B cell (primary cell): ENCODE measurements at regions not wholly inside any gene's neighbourhood (a gene's known extent, or its start where the extent isn't known, plus 50 kb on each side); places are given as distances from the start of the nearest gene placed in this dataset.

Experiments
- ATAC-seq: fragments of 200-7000 bp; cut with Tn5 transposase; one replicate; pipeline ENCODE4 v1.10.0; 2021; ENCODE audit warnings: low read depth, mild to moderate bottlenecking, moderate number of reproducible peaks, moderate library complexity
- CTCF ChIA-PET: fragments of 350-600 bp; sonication (Branson Sonifier 250); formaldehyde crosslinking; loops from one replicate; lab custom pipeline; 2021; ENCODE audit warnings: antibody characterized with exemption, inconsistent platforms; lab: Charles Lee
- POLR2A ChIA-PET: fragments of 350-600 bp; sonication (Branson Sonifier 250); formaldehyde crosslinking; loops from one replicate; lab custom pipeline; 2021; ENCODE audit warnings: antibody characterized with exemption; lab: Charles Lee
- DNase-seq: peaks from one replicate; pipeline ENCODE4 v3.0.0; 2013
- H2AFZ ChIP-seq: 2 replicates; pipeline ENCODE4 v1.6.1; 2012; ENCODE audit warnings: mild to moderate bottlenecking, low read depth, low read length; ENCODE audit not compliant: insufficient read depth, poor library complexity, severe bottlenecking
- H3K27ac ChIP-seq, 2 donors: 1 replicate in 1 of 2; 2 replicates in 1 of 2; pipeline ENCODE4 v1.5.1; 2012 to 2013; ENCODE audit warnings: low read length in 2 of 2, mild to moderate bottlenecking in 2 of 2, moderate library complexity in 1 of 2
- H3K27me3 ChIP-seq, 4 experiments: fragments of 200-600 bp in 1 of 4; sonication (generic) in 1 of 4; replicated peaks in 1 of 4; 1 replicate in 2 of 4; 2 replicates in 2 of 4; pipeline versions ENCODE4 v1.6.1 to v1.7.0; 2013 to 2016; ENCODE audit warnings: low read length in 3 of 4, mild to moderate bottlenecking in 2 of 4, mixed read lengths in 1 of 4, moderate library complexity in 1 of 4; ENCODE audit not compliant: insufficient read depth in 4 of 4, control insufficient read depth in 3 of 4; ENCODE audit errors: control extremely low read depth in 1 of 4
- H3K36me3 ChIP-seq, 2 experiments: replicated peaks in 1 of 2; 1 replicate in 1 of 2; 2 replicates in 1 of 2; pipeline versions ENCODE4 v1.6.1 to v1.7.1; 2013; ENCODE audit warnings: low read length in 1 of 2; ENCODE audit not compliant: insufficient read depth in 2 of 2, control insufficient read depth in 1 of 2; ENCODE audit errors: control extremely low read depth in 1 of 2, extremely low read depth in 1 of 2
- H3K4me1 ChIP-seq, 2 donors: fragments of 200-600 bp in 1 of 2; sonication (generic) in 1 of 2; 1 replicate in 1 of 2; 2 replicates in 1 of 2; pipeline versions ENCODE4 v1.5.1 to v1.6.1; 2013 to 2017; ENCODE audit warnings: low read length in 2 of 2; ENCODE audit not compliant: control insufficient read depth in 2 of 2, insufficient read depth in 2 of 2
- H3K4me2 ChIP-seq: replicated peaks from 2 replicates; pipeline ENCODE3; 2012; ENCODE audit warnings: mild to moderate bottlenecking, low read depth, low read length; ENCODE audit not compliant: poor library complexity, severe bottlenecking
- H3K4me3 ChIP-seq, 5 experiments: fragments of 200-600 bp in 1 of 5; sonication (generic) in 1 of 5; 1 replicate in 3 of 5; 2 replicates in 2 of 5; pipeline versions ENCODE4 v1.5.1 to v1.7.0; 2011 to 2016; ENCODE audit warnings: low read length in 4 of 5, mild to moderate bottlenecking in 4 of 5, low read depth in 2 of 5, control low read depth in 1 of 5, moderate library complexity in 1 of 5; ENCODE audit not compliant: insufficient read depth in 1 of 5; ENCODE audit errors: control extremely low read depth in 1 of 5, extremely low read depth in 1 of 5
- H3K79me2 ChIP-seq: fragments of 200-600 bp; sonication (generic); one replicate; pipeline ENCODE4 v1.6.0; 2016; ENCODE audit warnings: low read length; ENCODE audit not compliant: control insufficient read depth, insufficient read depth
- H3K9ac ChIP-seq: fragments of 200-600 bp; sonication (generic); 2 replicates; pipeline ENCODE4 v1.6.1; 2017; ENCODE audit warnings: mild to moderate bottlenecking, low read length, moderate library complexity
- H3K9me3 ChIP-seq, 3 donors: one replicate each; pipeline versions ENCODE4 v1.6.1 to v1.7.1; 2013; ENCODE audit warnings: low read length in 2 of 3; ENCODE audit not compliant: control insufficient read depth in 2 of 3, insufficient read depth in 1 of 3; ENCODE audit errors: control extremely low read depth in 1 of 3
- H4K20me1 ChIP-seq: 2 replicates; pipeline ENCODE4 v1.6.0; 2012; ENCODE audit warnings: mild to moderate bottlenecking, low read length; ENCODE audit not compliant: insufficient read depth, control insufficient read depth, poor library complexity, severe bottlenecking
- H3K27ac Mint-ChIP-seq: one replicate; pipeline ENCODE4 v1.8.0; 2021; ENCODE audit warnings: mixed read lengths
- H3K27me3 Mint-ChIP-seq: one replicate; pipeline ENCODE4 v1.8.0; 2021; ENCODE audit warnings: mixed read lengths
- H3K4me1 Mint-ChIP-seq: one replicate; pipeline ENCODE4 v1.8.0; 2021; ENCODE audit warnings: mixed read lengths
- H3K4me3 Mint-ChIP-seq: one replicate; pipeline ENCODE4 v1.8.0; 2021; ENCODE audit warnings: mixed read lengths
- H3K9me3 Mint-ChIP-seq: one replicate; pipeline ENCODE4 v1.8.0; 2022; ENCODE audit warnings: mixed read lengths; ENCODE audit not compliant: insufficient read depth
- CTCF ChIP-seq: fragments of 200-600 bp; IDR thresholded peaks from one replicate; pipeline ENCODE4 v1.8.0; 2022; ENCODE audit warnings: antibody characterized with exemption, mild to moderate bottlenecking
- EZH2 ChIP-seq: IDR thresholded peaks from 2 replicates; pipeline ENCODE4 v1.6.1; 2012; ENCODE audit warnings: borderline replicate concordance, low read depth, mild to moderate bottlenecking, moderate library complexity, low read length; ENCODE audit not compliant: insufficient read depth, poor library complexity, severe bottlenecking
- WGBS: methylation state at CpG from one replicate; pipeline ENCODE4 v1.1.5; 2013; ENCODE audit warnings: missing lambda C conversion rate; ENCODE audit not compliant: insufficient coverage; 5-methylcytosine and 5-hydroxymethylcytosine counted together
- intact Hi-C: fragments of 100-400 bp; cut with micrococcal nuclease; formaldehyde crosslinking; loops from one replicate; pipeline ENCODE4 v1.10.0; 2022

- intact Hi-C loops, result no loop called here
- H4K20me1 ChIP-seq, result no peaks in the 10 kb centered on the region
- no peak overlapping the region for H3K4me2 ChIP-seq
- H3K9me3 ChIP-seq, result no peaks in the 10 kb centered on the region
- ChIA-PET POLR2A (no interaction called here), CTCF (no interaction called here)
- Mint-ChIP-seq H3K9me3 (peaks cover 5% of the 10 kb centered on the region), H3K27ac (no peak overlapping the region), H3K4me3 (no peak overlapping the region), H3K27me3 (peaks cover 3% of the 10 kb centered on the region), H3K4me1 (no peaks in the 10 kb centered on the region)
- no CpG with 5 or more reads among the region's 1 CpG for WGBS
- no peak for TF ChIP-seq CTCF
- TF ChIP-seq EZH2, result no peak
- no peak overlapping the region for H3K9ac ChIP-seq
- peaks cover 0 to 6% (median under 1%) of the 10 kb centered on the region in 4 experiments for H3K27me3 ChIP-seq
- no peaks in the 10 kb centered on the region for H3K4me1 ChIP-seq
- H3K27ac ChIP-seq, result no peak overlapping the region
- no peaks in the 10 kb centered on the region for H3K36me3 ChIP-seq
- ATAC-seq, result no peak
- H3K79me2 ChIP-seq, result no peaks in the 10 kb centered on the region
- H3K4me3 ChIP-seq, result no peak overlapping the region
- no peak for DNase-seq
- H2AFZ ChIP-seq, result no peak overlapping the region
Observed at GRCh38 chr6:40244699-40245098, 310.4 kb upstream of the MOCS1 start.

- TF ChIP-seq CTCF (no peak), EZH2 (no peak)
- peaks cover 4% of the 10 kb centered on the region for H3K9me3 Mint-ChIP-seq
- no peaks in the 10 kb centered on the region for H3K36me3 ChIP-seq
- no peak overlapping the region for H3K4me3 ChIP-seq
- CTCF ChIA-PET, result no interaction called here
- ATAC-seq (no peak), DNase-seq (no peak)
- no peak overlapping the region for H3K4me3 Mint-ChIP-seq
- POLR2A ChIA-PET, result no interaction called here
- H3K27ac Mint-ChIP-seq, result no peak overlapping the region
- no peaks in the 10 kb centered on the region for H3K79me2 ChIP-seq
- H3K4me1 ChIP-seq, result no peaks in the 10 kb centered on the region
- no peaks in the 10 kb centered on the region for H4K20me1 ChIP-seq
- H2AFZ ChIP-seq, result no peak overlapping the region
- H3K4me1 Mint-ChIP-seq, result no peaks in the 10 kb centered on the region
- H3K9ac ChIP-seq, result no peak overlapping the region
- WGBS, result 100% methylated on average over 2 of the region's 2 CpGs
- no peak overlapping the region for H3K27ac ChIP-seq
- H3K9me3 ChIP-seq, result peaks cover 0 to 22% (median 0%) of the 10 kb centered on the region in 3 donors
- no peak overlapping the region for H3K4me2 ChIP-seq
- H3K27me3 Mint-ChIP-seq, result peaks cover 5% of the 10 kb centered on the region
- intact Hi-C loops, result no loop called here
- peaks cover 0 to 6% (median 0%) of the 10 kb centered on the region in 4 experiments for H3K27me3 ChIP-seq
Observed at GRCh38 chr6:40232698-40233097, 298.4 kb upstream of the MOCS1 start.
